Endothelial cell of umbilical vein (primary cell): ENCODE measurements at regions not wholly inside any gene's neighbourhood (a gene's known extent, or its start where the extent isn't known, plus 50 kb on each side); places are given as distances from the start of the nearest gene placed in this dataset.

ENCODE experiments used
- BruUV-seq: library from RNA; stranded (reverse); fragments of 400-500 nt; replicated peaks from 2 replicates; lab custom pipeline; 2021; lab: Mats Ljungman, UMichigan
- CTCF ChIA-PET: fragments of 300-600, 350-600 bp; sonication (Branson Sonifier 250); formaldehyde crosslinking; loops from one replicate; lab custom pipeline; 2021; ENCODE audit warnings: antibody characterized with exemption, inconsistent platforms; lab: Charles Lee
- POLR2A ChIA-PET: fragments of 300-600, 350-600 bp; sonication (Branson Sonifier 250); formaldehyde crosslinking; loops from one replicate; lab custom pipeline; 2021; ENCODE audit warnings: antibody characterized with exemption, inconsistent platforms; lab: Charles Lee
- DNase-seq: peaks from one replicate; pipeline ENCODE4 v3.0.0-alpha.2; 2011; ENCODE audit warnings: low read depth, low spot score
- FAIRE-seq: peaks from 2 replicates; lab custom pipeline; 2011; peaks lifted over from hg19 to GRCh38; lab: Jason Lieb, UNC
- H2AFZ ChIP-seq: 2 replicates; pipeline ENCODE4 v1.6.0; 2012; ENCODE audit warnings: low read depth, low read length, control low read depth, inconsistent platforms
- H3K27ac ChIP-seq: 2 replicates; pipeline ENCODE4 v1.5.1; 2011; ENCODE audit warnings: low read depth, mild to moderate bottlenecking, control low read depth, low read length, moderate library complexity; ENCODE audit not compliant: insufficient read depth
- H3K27me3 ChIP-seq, 2 experiments: 2 replicates each; pipeline versions ENCODE4 v1.6.0 to v1.6.1; 2011; ENCODE audit warnings: low read length in 2 of 2, mixed read lengths in 1 of 2; ENCODE audit not compliant: control insufficient read depth in 2 of 2, insufficient read depth in 2 of 2
- H3K36me3 ChIP-seq, 2 experiments: 2 replicates in 1 of 2; 3 replicates in 1 of 2; pipeline ENCODE4 v1.5.1; 2011; ENCODE audit warnings: low read length in 2 of 2, mild to moderate bottlenecking in 1 of 2, moderate library complexity in 1 of 2; ENCODE audit not compliant: control insufficient read depth in 2 of 2, insufficient read depth in 2 of 2; ENCODE audit errors: extremely low read depth in 1 of 2
- H3K4me1 ChIP-seq: 3 replicates; pipeline ENCODE4 v1.5.1; 2011; ENCODE audit warnings: mild to moderate bottlenecking, low read length; ENCODE audit not compliant: control insufficient read depth, insufficient read depth; ENCODE audit errors: extremely low read depth
- H3K4me2 ChIP-seq: 2 replicates; pipeline ENCODE4 v1.6.1; 2011; ENCODE audit warnings: low read length, control low read depth, mixed read lengths; ENCODE audit not compliant: insufficient read depth
- H3K4me3 ChIP-seq, 3 experiments: fragments of 200-600 bp in 1 of 3; sonication (generic), shearing (Covaris generic) in 1 of 3; replicated peaks in 1 of 3; 2 replicates each; pipeline ENCODE4 v1.5.1; 2011 to 2016; ENCODE audit warnings: control low read depth in 3 of 3, low read length in 3 of 3, mild to moderate bottlenecking in 2 of 3, inconsistent platforms in 1 of 3, low read depth in 1 of 3, moderate library complexity in 1 of 3; ENCODE audit not compliant: insufficient read depth in 1 of 3
- H3K79me2 ChIP-seq: 2 replicates; pipeline ENCODE4 v1.6.0; 2012; ENCODE audit warnings: low read length, inconsistent platforms; ENCODE audit not compliant: control insufficient read depth, insufficient read depth
- H3K9ac ChIP-seq: replicated peaks from 2 replicates; pipeline ENCODE3; 2011; ENCODE audit warnings: low read length, control low read depth; ENCODE audit not compliant: insufficient read depth; ENCODE audit errors: extremely low read depth
- H3K9me1 ChIP-seq: replicated peaks from 3 replicates; pipeline ENCODE4 v1.6.0; 2011; ENCODE audit warnings: mild to moderate bottlenecking, low read length; ENCODE audit not compliant: control insufficient read depth, insufficient read depth; ENCODE audit errors: extremely low read depth
- H3K9me3 ChIP-seq: replicated peaks from 2 replicates; pipeline ENCODE4 v1.5.1; 2012; ENCODE audit warnings: low read length, inconsistent platforms; ENCODE audit not compliant: control insufficient read depth, insufficient read depth
- H4K20me1 ChIP-seq: replicated peaks from 2 replicates; pipeline ENCODE3; 2011; ENCODE audit warnings: mild to moderate bottlenecking, low read length; ENCODE audit not compliant: control insufficient read depth, insufficient read depth; ENCODE audit errors: extremely low read depth
- FOS ChIP-seq: IDR thresholded peaks from 2 replicates; pipeline ENCODE4 v1.6.1; 2011; ENCODE audit warnings: mild to moderate bottlenecking, low read length, moderate library complexity, borderline replicate concordance; ENCODE audit not compliant: insufficient read depth
- GATA2 ChIP-seq: IDR thresholded peaks from 2 replicates; pipeline ENCODE4 v1.7.0; 2011; ENCODE audit warnings: low read depth, mild to moderate bottlenecking, moderate library complexity, mixed read lengths, low read length; ENCODE audit not compliant: insufficient read length, insufficient read depth
- JUN ChIP-seq: IDR thresholded peaks from 2 replicates; pipeline ENCODE4 v1.6.1; 2011; ENCODE audit warnings: borderline replicate concordance, low read depth; ENCODE audit not compliant: insufficient read length, insufficient read depth
- MYC ChIP-seq: IDR thresholded peaks from one replicate; pipeline ENCODE4 v1.6.1; 2011; ENCODE audit warnings: mild to moderate bottlenecking, low read depth, low read length
- POLR2AphosphoS5 ChIP-seq: IDR thresholded peaks from 2 replicates; pipeline ENCODE4 v1.6.1; 2012; ENCODE audit warnings: low read depth, mild to moderate bottlenecking, control low read depth, low read length, moderate library complexity; ENCODE audit not compliant: insufficient read depth
- dilution Hi-C: fragments of 300-500 bp; cut with MboI; formaldehyde crosslinking; loops from one replicate; pipeline ENCODE4 v1.15.0; 2019; ENCODE audit warnings: low sequenced_read_pairs; ENCODE audit not compliant: extremely low pct_ligation_motif_present
- intact Hi-C: fragments of 100-400 bp; cut with micrococcal nuclease; formaldehyde crosslinking; loops from one replicate; pipeline ENCODE4 v1.10.0; 2022
- TF ChIP-seq, protein P1 (sequence below), 2 donors: IDR thresholded peaks; 1 replicate in 1 of 2; 2 replicates in 1 of 2; pipeline ENCODE4 v1.5.1; 2011; ENCODE audit warnings: low read length in 2 of 2, mild to moderate bottlenecking in 2 of 2, moderate library complexity in 2 of 2, control low read depth in 1 of 2, inconsistent platforms in 1 of 2, low read depth in 1 of 2; ENCODE audit not compliant: insufficient read depth in 1 of 2; ENCODE audit errors: extremely low read depth in 1 of 2

DNA sequence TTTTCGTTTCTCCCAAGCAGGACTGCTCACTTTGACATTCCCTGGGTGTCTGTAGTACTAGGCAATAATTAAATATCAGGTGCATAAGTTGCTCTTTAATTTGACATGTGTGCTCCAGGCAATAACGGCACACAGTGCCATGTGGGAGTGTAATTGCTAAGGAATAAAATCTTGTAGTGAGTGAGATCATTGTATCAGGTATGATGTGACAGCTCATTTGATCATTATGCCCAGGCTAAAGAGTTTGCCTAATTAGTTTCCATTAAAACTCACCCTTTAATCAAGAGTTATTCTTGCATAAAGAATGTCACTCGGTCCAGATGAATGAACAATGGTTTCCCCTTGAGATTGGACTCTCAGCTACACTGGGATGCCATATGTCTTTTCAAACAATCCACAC is 220.0 kb downstream of the INSC start:
- no peaks in the 10 kb centered on the region for H3K79me2 ChIP-seq
- TF ChIP-seq FOS (no peak), POLR2AphosphoS5 (no peak), JUN (no peak)
- TF ChIP-seq, protein P1, sequence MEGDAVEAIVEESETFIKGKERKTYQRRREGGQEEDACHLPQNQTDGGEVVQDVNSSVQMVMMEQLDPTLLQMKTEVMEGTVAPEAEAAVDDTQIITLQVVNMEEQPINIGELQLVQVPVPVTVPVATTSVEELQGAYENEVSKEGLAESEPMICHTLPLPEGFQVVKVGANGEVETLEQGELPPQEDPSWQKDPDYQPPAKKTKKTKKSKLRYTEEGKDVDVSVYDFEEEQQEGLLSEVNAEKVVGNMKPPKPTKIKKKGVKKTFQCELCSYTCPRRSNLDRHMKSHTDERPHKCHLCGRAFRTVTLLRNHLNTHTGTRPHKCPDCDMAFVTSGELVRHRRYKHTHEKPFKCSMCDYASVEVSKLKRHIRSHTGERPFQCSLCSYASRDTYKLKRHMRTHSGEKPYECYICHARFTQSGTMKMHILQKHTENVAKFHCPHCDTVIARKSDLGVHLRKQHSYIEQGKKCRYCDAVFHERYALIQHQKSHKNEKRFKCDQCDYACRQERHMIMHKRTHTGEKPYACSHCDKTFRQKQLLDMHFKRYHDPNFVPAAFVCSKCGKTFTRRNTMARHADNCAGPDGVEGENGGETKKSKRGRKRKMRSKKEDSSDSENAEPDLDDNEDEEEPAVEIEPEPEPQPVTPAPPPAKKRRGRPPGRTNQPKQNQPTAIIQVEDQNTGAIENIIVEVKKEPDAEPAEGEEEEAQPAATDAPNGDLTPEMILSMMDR (IDR thresholded peaks at IDR 0.05; ENCODE audit: extremely low read depth in 1 of 2, insufficient read depth in 1 of 2, low read depth in 1 of 2, low read length in 2 of 2) = no peak
- dilution Hi-C loops (no loop called here), intact Hi-C loops (no loop called here)
- H4K20me1 ChIP-seq = no peaks in the 10 kb centered on the region
- POLR2A ChIA-PET = no interaction called here
- FAIRE-seq (no peak), DNase-seq (no peak)
- H3K27ac ChIP-seq = no peak overlapping the region
- H3K9me3 ChIP-seq = peaks cover 2% of the 10 kb centered on the region
- H3K4me3 ChIP-seq = no peak overlapping the region
- H3K27me3 ChIP-seq = no peaks in the 10 kb centered on the region
- no peak overlapping the region for H3K9ac ChIP-seq
- CTCF ChIA-PET = no interaction called here
- no peaks in the 10 kb centered on the region for H3K4me1 ChIP-seq
- H3K36me3 ChIP-seq = no peaks in the 10 kb centered on the region
- H3K9me1 ChIP-seq = no peaks in the 10 kb centered on the region
- H3K4me2 ChIP-seq = no peak overlapping the region
- no peak overlapping the region for H2AFZ ChIP-seq
- no TSS peak for BruUV-seq

GRCh38 chr11:15336021-15336420 is 221.3 kb downstream of the INSC start:
- H3K27ac ChIP-seq = no peak overlapping the region
- dilution Hi-C loops = no loop called here

More at GRCh38 chr11:15336021-15336420, 221.3 kb downstream of the INSC start:
- Histone ChIP-seq H3K36me3 (no peaks in the 10 kb centered on the region), H2AFZ (no peak overlapping the region), H3K9me1 (no peaks in the 10 kb centered on the region), H3K4me1 (no peaks in the 10 kb centered on the region), H4K20me1 (no peaks in the 10 kb centered on the region), H3K9ac (no peak overlapping the region), H3K4me3 (no peak overlapping the region), H3K4me2 (no peak overlapping the region), H3K9me3 (peaks cover 2% of the 10 kb centered on the region), H3K79me2 (no peaks in the 10 kb centered on the region), H3K27me3 (no peaks in the 10 kb centered on the region)
- ChIA-PET CTCF (no interaction called here), POLR2A (no interaction called here)
- no peak for FAIRE-seq
- DNase-seq = no peak
- intact Hi-C loops = no loop called here
- BruUV-seq = no TSS peak
- TF ChIP-seq JUN = no peak
- no peak for TF ChIP-seq GATA2
- TF ChIP-seq MYC = no peak
